GM19395 (cell line): ENCODE measurements at regions not wholly inside any gene's neighbourhood (a gene's known extent, or its start where the extent isn't known, plus 50 kb on each side); places are given as distances from the start of the nearest gene placed in this dataset.
"Not testable (repeated sequence)": the region's sequence is repeated elsewhere in the genome, so short reads cannot be mapped to it uniquely, and the experiment has no call there.

Experiments
- ATAC-seq: cut with Tn5 transposase; IDR thresholded peaks from one replicate; pipeline ENCODE4 v1.9.1; 2021; ENCODE audit warnings: mild to moderate bottlenecking, moderate library complexity; ENCODE audit not compliant: unreplicated experiment

- no peak for ATAC-seq
Observed at GRCh38 chr4:159780196-159780922, 677.5 kb downstream of the RAPGEF2 start.

GRCh38 chr4:159787901-159788300 lies 685.0 kb downstream of the RAPGEF2 start:
- ATAC-seq = no peak

DNA sequence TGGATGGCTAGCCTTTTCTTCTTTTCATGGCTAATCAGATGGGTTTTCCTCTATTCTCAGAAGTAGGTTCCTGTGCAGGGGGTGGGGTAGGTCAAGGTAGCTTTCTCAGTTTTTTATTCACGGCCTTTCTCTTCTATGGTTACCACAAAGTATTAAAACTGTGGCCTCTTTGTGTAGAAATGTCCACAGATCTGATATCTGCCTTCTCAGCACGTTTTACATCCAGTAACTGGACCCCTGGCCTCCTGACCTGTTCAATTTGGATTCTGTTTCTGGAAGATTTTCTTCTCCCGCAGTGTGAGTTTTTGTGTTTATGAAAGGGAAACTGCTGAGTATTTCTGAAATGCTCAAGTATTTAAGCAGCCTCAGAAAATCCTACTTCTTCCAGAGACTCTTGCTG lies 688.5 kb downstream of the RAPGEF2 start:
- ATAC-seq = no peak

DNA sequence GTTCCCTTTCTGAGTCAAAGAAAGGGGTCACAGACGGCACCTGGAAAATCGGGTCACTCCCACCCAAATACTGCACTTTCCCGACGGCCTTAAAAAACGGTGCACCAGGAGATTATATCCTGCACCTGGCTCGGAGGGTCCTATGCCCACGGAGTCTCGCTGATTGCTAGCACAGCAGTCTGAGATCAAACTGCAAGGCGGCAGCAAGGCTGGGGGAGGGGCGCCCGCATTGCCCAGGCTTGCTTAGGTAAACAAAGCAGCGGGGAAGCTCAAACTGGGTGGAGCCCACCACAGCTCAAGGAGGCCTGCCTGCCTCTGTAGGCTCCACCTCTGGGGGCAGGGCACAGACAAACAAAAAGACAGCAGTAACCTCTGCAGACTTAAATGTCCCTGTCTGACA lies 701.7 kb downstream of the RAPGEF2 start:
- ATAC-seq = not testable (repeated sequence)

GRCh38 chr4:159823743-159824142 lies 720.9 kb downstream of the RAPGEF2 start:
- no peak for ATAC-seq

DNA sequence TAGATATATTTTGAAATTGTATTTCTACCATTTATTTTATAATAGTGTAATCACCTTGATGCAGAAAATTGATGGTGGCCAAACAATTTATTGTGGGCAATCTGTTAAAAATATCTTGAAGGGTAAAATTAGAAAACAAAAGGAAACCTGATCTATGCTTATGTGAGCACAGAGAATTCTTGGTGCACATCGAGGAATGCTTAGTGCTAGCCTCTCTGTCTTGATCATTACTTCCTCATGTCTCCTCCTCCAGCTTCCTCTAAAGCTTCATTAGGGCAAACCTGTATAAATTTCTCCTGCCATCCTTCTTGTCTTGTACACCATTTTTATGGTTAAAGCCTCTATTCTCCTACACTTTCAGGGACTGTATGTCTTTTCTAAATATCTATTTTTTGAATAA lies 725.8 kb downstream of the RAPGEF2 start:
- ATAC-seq = no peak

DNA sequence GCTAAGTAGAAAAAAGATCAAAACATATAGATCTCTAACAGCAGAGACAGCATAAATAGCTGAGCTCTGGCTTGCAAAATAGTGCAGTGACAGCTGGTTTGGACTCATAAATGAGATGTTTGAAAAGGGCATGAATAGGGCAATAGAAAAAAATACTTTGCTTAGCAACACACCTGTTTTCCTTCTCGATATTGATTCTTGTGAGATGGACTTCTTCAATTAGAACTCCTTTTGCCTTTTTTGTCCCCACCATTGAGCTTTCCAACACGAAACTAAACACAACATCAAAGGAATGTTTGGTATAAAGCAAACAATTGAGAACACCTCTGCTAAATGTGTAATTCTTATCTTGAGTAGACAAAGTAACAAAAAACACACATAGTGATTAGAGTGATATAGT lies 726.3 kb downstream of the RAPGEF2 start:
- no peak for ATAC-seq

- ATAC-seq = no peak
Observed at GRCh38 chr4:159837071-159837470, 734.2 kb downstream of the RAPGEF2 start.

GRCh38 chr4:159855731-159856130 lies 752.9 kb downstream of the RAPGEF2 start:
- ATAC-seq = no peak

GRCh38 chr4:159856451-159856850 lies 753.6 kb downstream of the RAPGEF2 start:
- no peak for ATAC-seq

DNA sequence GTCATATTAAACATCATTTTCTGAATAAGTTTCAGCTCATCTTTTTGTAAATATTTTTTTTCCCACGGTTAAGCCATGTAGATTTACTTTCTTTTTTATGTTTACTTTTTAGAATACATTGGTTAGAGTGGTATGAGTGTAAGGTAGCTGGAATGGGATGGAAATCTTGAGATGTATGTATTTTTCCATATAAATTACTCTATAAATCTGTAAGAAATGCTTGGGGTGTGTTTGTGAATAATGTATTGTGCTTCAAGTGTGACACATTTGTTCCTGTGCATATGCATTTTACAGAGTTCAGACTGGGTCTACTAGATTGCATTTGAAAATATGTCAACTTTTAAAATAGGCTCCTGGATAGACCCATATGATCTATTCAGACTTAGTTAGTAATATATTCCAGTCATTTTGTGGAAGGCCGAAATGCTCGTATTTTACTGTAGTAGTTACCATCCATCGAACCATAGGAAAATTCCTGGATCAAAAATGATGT lies 756.8 kb downstream of the RAPGEF2 start:
- ATAC-seq = no peak

GRCh38 chr4:159860945-159861344 lies 758.1 kb downstream of the RAPGEF2 start:
- ATAC-seq = no peak

DNA sequence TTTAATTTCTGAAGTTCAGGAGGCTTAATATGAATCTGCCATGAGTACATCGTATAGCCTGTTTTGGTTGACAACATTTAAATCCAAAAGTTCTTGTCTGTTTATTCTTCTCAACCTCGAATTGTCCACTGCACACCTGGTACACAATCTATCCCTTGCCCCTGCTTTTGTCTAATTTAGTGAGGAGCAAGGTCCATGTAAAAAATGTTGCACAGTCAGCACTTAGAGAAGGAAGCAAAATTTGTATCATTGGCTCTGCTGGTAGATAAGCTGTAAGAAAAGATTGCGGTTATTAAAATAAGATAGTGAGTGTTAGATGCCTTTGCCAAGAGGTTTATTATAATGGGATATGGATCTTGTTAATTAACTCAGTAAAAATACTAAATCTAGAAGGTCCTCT lies 761.5 kb downstream of the RAPGEF2 start:
- no peak for ATAC-seq

- no peak for ATAC-seq
Observed at GRCh38 chr4:159867673-159868072, 764.8 kb downstream of the RAPGEF2 start.

DNA sequence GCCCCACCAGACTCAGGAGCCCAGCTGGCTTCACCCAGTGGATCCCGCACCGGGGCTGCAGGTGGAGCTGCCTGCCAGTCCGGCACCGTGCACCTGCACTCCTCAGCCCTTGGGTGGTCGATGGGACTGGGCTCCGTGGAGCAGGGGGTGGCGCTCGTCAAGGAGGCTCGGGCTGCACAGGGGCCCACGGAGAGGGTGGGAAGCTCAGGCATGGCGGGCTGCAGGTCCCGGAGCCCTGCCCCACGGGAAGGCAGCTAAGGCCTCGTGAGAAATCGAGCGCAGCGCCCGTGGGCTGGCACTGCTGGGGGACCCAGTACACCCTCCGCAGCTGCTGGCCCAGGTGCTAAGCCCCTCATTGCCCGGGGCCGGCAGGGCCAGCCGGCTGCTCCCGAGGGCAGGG lies 766.1 kb downstream of the RAPGEF2 start:
- ATAC-seq = not testable (repeated sequence)

GRCh38 chr4:159871141-159871540 lies 768.3 kb downstream of the RAPGEF2 start:
- no peak for ATAC-seq

GRCh38 chr4:159881158-159881557 lies 778.3 kb downstream of the RAPGEF2 start:
- ATAC-seq = no peak

DNA sequence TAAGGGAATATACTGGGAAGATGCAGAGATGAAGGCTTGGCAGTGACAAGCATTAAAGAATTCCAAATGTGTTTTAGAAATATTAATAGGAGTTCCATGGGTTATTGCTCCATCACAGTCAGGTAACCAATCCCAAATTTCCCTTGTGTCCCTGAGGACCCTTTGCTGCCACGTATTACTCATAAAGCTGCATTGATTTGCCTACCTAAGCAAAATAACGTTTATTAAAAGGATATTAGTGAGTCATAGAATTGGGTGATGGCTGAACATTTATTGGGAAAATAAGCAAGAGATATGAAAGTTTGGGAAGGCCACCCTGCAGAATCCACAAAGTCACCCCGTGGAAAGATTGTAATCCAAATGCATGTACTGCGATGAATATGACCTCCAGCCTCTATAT lies 782.1 kb downstream of the RAPGEF2 start:
- no peak for ATAC-seq

- no peak for ATAC-seq
Observed at GRCh38 chr4:159899596-159899995, 796.7 kb downstream of the RAPGEF2 start.

DNA sequence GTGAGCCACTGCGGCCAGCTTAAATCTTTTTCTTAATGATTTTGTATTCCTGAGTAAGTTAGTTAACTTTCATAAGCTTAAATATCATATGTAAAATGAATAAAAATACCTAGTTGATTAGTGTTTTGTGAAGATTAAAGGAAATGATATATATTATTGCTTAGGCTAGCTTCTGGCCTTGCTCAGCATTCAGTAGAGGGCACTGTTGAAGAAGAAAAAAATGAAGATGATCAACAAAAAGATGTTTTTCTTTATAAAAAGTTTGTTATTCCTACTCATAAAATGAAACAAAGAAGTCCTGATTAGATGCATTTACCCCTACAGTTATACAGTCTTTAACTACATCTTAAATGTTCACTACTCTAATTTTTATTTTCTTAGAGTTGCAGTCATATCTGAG lies 797.7 kb downstream of the RAPGEF2 start:
- no peak for ATAC-seq

GRCh38 chr4:159902648-159903047 lies 799.8 kb downstream of the RAPGEF2 start:
- ATAC-seq = no peak

- no peak for ATAC-seq
Observed at GRCh38 chr4:159904906-159905305, 802.0 kb downstream of the RAPGEF2 start.

GRCh38 chr4:159906051-159906450 lies 803.2 kb downstream of the RAPGEF2 start:
- no peak for ATAC-seq
